ENCODE measurements at regions not wholly inside any gene's neighbourhood (a gene's known extent, or its start where the extent isn't known, plus 50 kb on each side); places are given as distances from the start of the nearest gene placed in this dataset.

- intact Hi-C loops (cut with micrococcal nuclease) = no loop called here
- no peaks in the 10 kb centered on the region for H3K27me3 Mint-ChIP-seq
- CTCF ChIA-PET = no interaction called here
Measured at GRCh38 chr12:126952096-126953007, 1314.6 kb upstream of the TMEM132C start.

More at GRCh38 chr12:126952096-126953007, 1314.6 kb upstream of the TMEM132C start:
- Histone ChIP-seq H3K27me3 (replicated peaks in 1 of 4; ENCODE audit: control extremely low read depth in 1 of 4, control insufficient read depth in 3 of 4, insufficient read depth in 4 of 4, low read length in 3 of 4) (no peaks in the 10 kb centered on the region), H4K20me1 (ENCODE audit: control insufficient read depth, insufficient read depth, low read length, poor library complexity, severe bottlenecking) (no peaks in the 10 kb centered on the region), H3K27ac (ENCODE audit: low read length in 2 of 2) (no peak overlapping the region), H2AFZ (ENCODE audit: insufficient read depth, low read depth, low read length, poor library complexity, severe bottlenecking) (no peak overlapping the region), H3K9me3 (ENCODE audit: control extremely low read depth in 1 of 3, control insufficient read depth in 2 of 3, insufficient read depth in 1 of 3, low read length in 2 of 3) (peaks cover 0 to 4% (median 3%) of the 10 kb centered on the region in 3 donors), H3K79me2 (ENCODE audit: control insufficient read depth, insufficient read depth, low read length) (no peaks in the 10 kb centered on the region), H3K4me2 (replicated peaks; ENCODE audit: low read depth, low read length, poor library complexity, severe bottlenecking) (no peak overlapping the region), H3K4me1 (ENCODE audit: control insufficient read depth in 2 of 2, insufficient read depth in 2 of 2, low read length in 2 of 2) (no peaks in the 10 kb centered on the region), H3K9ac (ENCODE audit: low read length) (no peak overlapping the region), H3K36me3 (replicated peaks in 1 of 2; ENCODE audit: control extremely low read depth in 1 of 2, control insufficient read depth in 1 of 2, extremely low read depth in 1 of 2, insufficient read depth in 2 of 2, low read length in 1 of 2) (no peaks in the 10 kb centered on the region), H3K4me3 (ENCODE audit: control extremely low read depth in 1 of 5, extremely low read depth in 1 of 5, insufficient read depth in 1 of 5, low read depth in 2 of 5, low read length in 4 of 5) (no peak overlapping the region)
- Mint-ChIP-seq H3K9me3 (ENCODE audit: insufficient read depth) (peaks cover 4% of the 10 kb centered on the region), H3K27ac (no peak overlapping the region), H3K4me3 (no peak overlapping the region), H3K4me1 (no peaks in the 10 kb centered on the region)
- no peak for TF ChIP-seq EZH2 (IDR thresholded peaks at IDR 0.05; ENCODE audit: borderline replicate concordance, insufficient read depth, low read depth, low read length, poor library complexity, severe bottlenecking)
- TF ChIP-seq CTCF (IDR thresholded peaks at IDR 0.05) = no peak
- POLR2A ChIA-PET = no interaction called here
- ATAC-seq (ENCODE audit: low read depth) (no peak), DNase-seq (no peak)
- 42% methylated on average over 3 of the region's 8 CpGs for WGBS (ENCODE audit: insufficient coverage)

All from B cell (primary cell).